Fibroblast of peridontal ligament (primary cell): ENCODE measurements at regions not wholly inside any gene's neighbourhood (a gene's known extent, or its start where the extent isn't known, plus 50 kb on each side); places are given as distances from the start of the nearest gene placed in this dataset.
A peak's percentile ranks its signal among the peaks of the same experiment; 100 is the strongest.
"Not testable (repeated sequence)": the region's sequence is repeated elsewhere in the genome, so short reads cannot be mapped to it uniquely, and the experiment has no call there.

Source experiments
- DNase-seq: peaks from one replicate; pipeline ENCODE4 v3.0.0-alpha.2; 2010; ENCODE audit errors: extremely low read depth

- not testable (repeated sequence) for DNase-seq
Measured at GRCh38 chr7:66458991-66459390, 169.7 kb upstream of the KCTD7 start.

GRCh38 chr7:66459783-66460413 is 168.8 kb upstream of the KCTD7 start:
- DNase-seq, result not testable (repeated sequence)

- DNase-seq, result no peak
Measured at GRCh38 chr7:66460921-66461361, 167.7 kb upstream of the KCTD7 start.

GRCh38 chr7:66461397-66461796 is 167.3 kb upstream of the KCTD7 start:
- DNase-seq, result not testable (repeated sequence)

GRCh38 chr7:66462831-66463230 is 165.8 kb upstream of the KCTD7 start:
- DNase-seq, result not testable (repeated sequence)

GRCh38 chr7:66464059-66464458 is 164.6 kb upstream of the KCTD7 start:
- DNase-seq, result no peak

- DNase-seq, result no peak
Measured at GRCh38 chr7:66466081-66466600, 162.5 kb upstream of the KCTD7 start.

- DNase-seq, result no peak
Measured at GRCh38 chr7:66467887-66468286, 160.8 kb upstream of the KCTD7 start.

- DNase-seq, result not testable (repeated sequence)
Measured at GRCh38 chr7:66473064-66473463, 155.6 kb upstream of the KCTD7 start.

GRCh38 chr7:66474441-66474840 is 154.2 kb upstream of the KCTD7 start:
- no peak for DNase-seq

- peak; percentile 45 for DNase-seq
Measured at GRCh38 chr7:66476056-66476455, 152.6 kb upstream of the KCTD7 start.

GRCh38 chr7:66477822-66478397 is 150.8 kb upstream of the KCTD7 start:
- DNase-seq, result peak; percentile 12

- DNase-seq, result not testable (repeated sequence)
Measured at GRCh38 chr7:66481229-66481628, 147.5 kb upstream of the KCTD7 start.

GRCh38 chr7:66489065-66489464 is 139.6 kb upstream of the KCTD7 start:
- DNase-seq, result not testable (repeated sequence)

GRCh38 chr7:66489741-66490140 is 138.9 kb upstream of the KCTD7 start:
- not testable (repeated sequence) for DNase-seq

GRCh38 chr7:66490979-66491378 is 137.7 kb upstream of the KCTD7 start:
- not testable (repeated sequence) for DNase-seq

GRCh38 chr7:66492405-66492804 is 136.3 kb upstream of the KCTD7 start:
- not testable (repeated sequence) for DNase-seq

- DNase-seq, result peak; percentile 97
Measured at GRCh38 chr7:66493235-66494205, 135.2 kb upstream of the KCTD7 start.

- no peak for DNase-seq
Measured at GRCh38 chr7:66497346-66497745, 131.3 kb upstream of the KCTD7 start.

GRCh38 chr7:66500087-66500486 is 128.6 kb upstream of the KCTD7 start:
- no peak for DNase-seq

GRCh38 chr7:66502230-66503035 is 126.2 kb upstream of the KCTD7 start:
- DNase-seq, result no peak
